Endothelial cell of hepatic sinusoid (primary cell): ENCODE measurements at regions not wholly inside any gene's neighbourhood (a gene's known extent, or its start where the extent isn't known, plus 50 kb on each side); places are given as distances from the start of the nearest gene placed in this dataset.

Experiments used
- in situ Hi-C: cut with HindIII; loops from 2 replicates; pipeline ENCODE4 v1.10.0; 2017; ENCODE audit warnings: low sequenced_read_pairs

- in situ Hi-C loops: no loop called here
Observed at GRCh38 chr5:58208674-58209073, 251.2 kb downstream of the PLK2 start.

DNA sequence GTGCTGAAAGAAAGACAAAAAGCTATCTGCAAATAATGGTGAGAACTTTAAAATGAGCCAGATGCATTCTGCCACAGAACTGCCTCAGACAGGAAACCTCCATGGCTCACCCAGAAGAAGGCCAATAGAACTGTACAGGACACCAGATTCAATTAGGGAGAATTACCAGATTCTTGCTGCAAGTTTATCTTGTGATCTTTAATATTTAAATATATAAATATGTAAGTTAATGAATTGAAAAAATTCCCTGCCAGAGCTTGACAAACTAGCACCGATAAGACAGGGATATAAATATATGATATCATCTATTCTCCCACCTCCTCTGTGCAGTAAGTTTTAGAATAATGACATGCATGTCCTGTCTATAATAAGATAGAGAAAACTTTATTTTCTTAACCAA is 252.8 kb downstream of the PLK2 start:
- in situ Hi-C loops: no loop called here

- in situ Hi-C loops: no loop called here
Observed at GRCh38 chr5:58204966-58205365, 254.9 kb downstream of the PLK2 start.

GRCh38 chr5:58202941-58203444 is 256.9 kb downstream of the PLK2 start:
- in situ Hi-C loops: no loop called here

GRCh38 chr5:58201922-58202648 is 257.8 kb downstream of the PLK2 start:
- in situ Hi-C loops: no loop called here

GRCh38 chr5:58200451-58200850 is 259.4 kb downstream of the PLK2 start:
- in situ Hi-C loops: no loop called here

DNA sequence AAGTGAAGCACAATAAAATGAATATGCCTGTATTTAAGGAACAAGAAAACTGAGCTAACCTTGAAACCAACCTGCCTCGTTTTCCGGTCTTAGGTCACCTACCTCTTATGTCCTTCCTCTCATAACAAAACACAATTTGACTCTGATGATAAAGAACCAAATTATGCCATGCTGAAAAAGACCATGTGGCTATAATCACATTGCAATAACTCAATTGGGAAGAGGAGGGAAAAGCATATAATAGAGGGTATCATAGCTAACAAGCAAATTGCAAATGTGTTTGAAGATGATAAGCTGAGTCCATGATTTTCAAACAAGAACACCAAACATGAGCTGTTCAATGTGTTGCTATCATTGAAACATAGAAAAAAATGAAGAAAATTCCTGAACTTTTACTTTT is 260.8 kb downstream of the PLK2 start:
- in situ Hi-C loops: no loop called here

GRCh38 chr5:58198330-58198729 is 261.6 kb downstream of the PLK2 start:
- in situ Hi-C loops: no loop called here

DNA sequence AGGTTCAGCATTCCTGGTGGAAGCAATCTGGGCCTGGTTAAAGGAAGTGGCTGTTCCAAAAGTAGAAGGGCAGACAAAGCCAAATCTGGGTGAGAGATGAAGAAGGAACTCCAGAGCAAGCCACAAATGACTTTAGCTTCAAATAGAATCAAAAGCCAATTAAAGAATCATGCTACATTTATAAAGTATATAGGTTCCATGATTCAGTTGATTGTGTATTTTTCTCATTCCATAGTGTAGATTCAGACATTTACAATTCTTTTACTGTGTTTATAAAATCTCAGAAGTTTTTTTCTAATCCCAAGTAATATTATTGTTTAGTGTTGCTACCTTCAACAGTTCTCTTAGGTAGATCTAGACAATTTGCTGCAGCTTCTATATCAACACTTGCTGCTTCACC is 262.0 kb downstream of the PLK2 start:
- in situ Hi-C loops: no loop called here

- in situ Hi-C loops: no loop called here
Observed at GRCh38 chr5:58191443-58191842, 268.4 kb downstream of the PLK2 start.

DNA sequence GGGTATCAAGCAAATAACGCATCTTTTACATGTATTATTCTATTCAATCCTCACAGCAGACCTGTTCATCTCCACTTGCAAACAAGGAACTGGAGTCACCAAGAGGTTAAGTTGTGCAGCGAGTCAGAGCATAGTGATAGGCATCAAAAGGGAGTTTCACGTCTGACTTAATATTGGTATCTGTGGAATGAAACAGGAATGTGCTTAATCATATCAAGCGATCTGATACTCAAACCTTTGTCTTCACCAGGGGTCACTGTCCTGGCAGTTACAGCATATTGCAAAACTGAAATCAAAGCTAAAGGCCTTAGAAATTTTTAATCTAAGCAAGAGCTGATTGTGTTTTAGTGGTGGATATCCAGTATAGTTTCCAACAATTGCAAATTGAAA is 271.6 kb downstream of the PLK2 start:
- in situ Hi-C loops: no loop called here

GRCh38 chr5:58187432-58188261 is 272.2 kb downstream of the PLK2 start:
- in situ Hi-C loops: no loop called here

DNA sequence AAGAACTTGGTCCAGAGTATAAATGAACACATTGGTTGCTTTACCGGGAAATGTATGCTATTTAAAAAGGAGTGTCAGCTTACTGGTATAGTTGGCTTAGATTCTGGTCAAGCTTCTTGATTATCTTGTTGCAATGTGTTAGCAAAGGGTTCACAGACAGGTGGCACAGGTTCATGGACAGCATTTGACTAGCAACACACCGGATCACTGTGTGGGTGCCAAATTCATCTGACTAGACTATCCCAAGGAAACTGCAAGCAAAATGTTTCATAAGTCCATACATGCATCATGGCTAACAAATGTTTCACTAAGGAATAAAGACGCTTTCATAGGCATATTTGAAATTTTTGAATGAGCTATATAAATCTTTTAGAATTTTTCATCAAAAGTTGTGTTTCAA is 274.1 kb downstream of the PLK2 start:
- in situ Hi-C loops: no loop called here

- in situ Hi-C loops: no loop called here
Observed at GRCh38 chr5:58185397-58185796, 274.5 kb downstream of the PLK2 start.

DNA sequence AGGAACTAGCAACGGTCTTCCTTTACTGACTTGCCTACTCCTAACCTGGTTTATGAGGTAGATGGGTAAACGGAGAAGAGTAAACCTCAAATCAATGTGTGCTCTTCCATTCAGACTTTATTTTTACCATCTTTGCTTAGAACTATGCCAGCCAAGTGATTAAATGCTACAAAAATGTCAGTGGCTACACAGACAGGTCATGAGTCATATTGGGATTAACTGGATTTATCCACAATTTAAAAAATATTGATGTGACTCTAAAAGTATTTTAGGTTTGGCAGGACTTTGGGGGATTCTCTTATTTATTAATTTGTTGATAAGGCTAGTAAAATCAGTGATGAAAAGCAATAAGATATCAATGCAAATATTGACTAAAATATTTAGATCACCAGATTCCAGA is 275.0 kb downstream of the PLK2 start:
- in situ Hi-C loops: no loop called here

- in situ Hi-C loops: no loop called here
Observed at GRCh38 chr5:58183786-58184085, 276.1 kb downstream of the PLK2 start.

GRCh38 chr5:58183078-58183785 is 276.7 kb downstream of the PLK2 start:
- in situ Hi-C loops: no loop called here

DNA sequence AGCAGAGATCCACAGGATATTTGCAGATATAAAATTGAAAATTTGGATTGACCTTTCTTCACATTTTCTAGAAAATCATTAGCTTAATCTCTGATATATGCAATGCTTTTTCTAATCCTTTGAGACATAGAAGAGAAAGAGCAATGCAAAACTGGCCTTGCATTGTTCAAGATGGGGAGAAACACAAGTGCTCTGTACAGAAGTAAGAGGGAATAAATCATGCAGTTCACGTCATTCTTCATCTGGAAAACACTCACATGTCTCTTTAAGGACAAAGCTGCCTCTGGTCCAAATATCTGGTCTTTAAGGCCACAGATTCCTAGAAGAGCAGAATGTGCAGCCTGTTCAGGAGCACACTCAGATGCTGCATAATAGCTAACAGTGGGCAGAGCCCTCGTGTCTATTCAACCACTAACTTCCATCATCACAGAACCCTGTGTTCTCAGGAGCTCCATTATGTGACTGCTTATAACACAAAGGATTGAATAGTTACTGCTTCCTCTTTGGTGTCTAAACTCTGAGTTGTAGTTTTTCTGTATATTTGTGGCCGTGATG is 277.5 kb downstream of the PLK2 start:
- in situ Hi-C loops: no loop called here

DNA sequence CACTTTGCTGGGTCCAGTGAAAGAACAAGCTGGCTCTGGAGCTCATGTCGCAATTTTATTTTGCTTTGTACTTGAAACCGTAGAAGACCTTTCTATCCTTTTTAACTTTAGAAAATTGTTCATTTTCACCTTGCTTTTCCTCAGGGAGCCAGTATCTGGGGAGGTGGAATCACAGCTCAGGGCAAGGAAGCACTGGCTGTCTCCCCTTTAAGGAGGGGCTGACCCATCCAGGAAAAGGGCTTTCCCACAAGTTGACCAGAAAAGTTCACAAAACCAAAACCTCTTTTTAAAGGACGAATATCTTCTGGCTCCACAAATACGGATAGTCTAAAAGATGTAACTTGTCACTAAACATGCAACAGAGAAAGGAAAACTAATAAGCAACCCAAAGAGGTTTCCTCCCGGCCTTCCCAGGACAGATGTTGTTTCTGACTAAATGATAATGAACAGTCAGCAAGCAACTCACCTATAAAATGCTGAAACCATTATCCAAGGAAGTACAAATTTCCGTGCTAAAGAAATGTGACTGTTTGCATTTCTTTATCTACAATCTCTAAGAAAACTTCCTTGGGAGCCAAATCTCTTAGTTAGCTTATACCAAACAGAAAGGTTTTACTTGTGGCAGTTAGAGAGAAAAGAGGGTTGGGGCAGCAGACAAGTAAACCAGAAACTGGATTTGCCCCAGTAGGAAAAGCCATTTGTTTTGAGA is 278.2 kb downstream of the PLK2 start:
- in situ Hi-C loops: no loop called here

DNA sequence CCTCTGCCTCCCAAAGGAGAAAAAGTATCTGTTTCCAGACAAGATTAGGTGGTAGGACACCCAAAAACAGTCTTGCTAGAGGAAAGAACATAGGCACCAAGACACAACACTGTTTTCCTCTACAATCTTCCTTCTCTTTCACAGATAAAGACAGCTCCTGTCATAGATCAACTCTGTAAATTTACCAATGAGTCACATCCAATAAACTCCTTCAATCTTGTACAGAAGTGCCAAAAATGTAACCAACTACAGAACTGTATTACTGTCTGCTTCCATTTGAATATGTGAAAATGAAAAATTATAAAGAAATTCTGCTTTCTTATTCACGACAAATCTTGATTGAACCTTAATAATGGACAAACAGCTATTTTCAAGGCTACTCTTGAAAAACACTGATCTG is 286.9 kb downstream of the PLK2 start:
- in situ Hi-C loops: no loop called here

GRCh38 chr5:58165152-58165551 is 294.7 kb downstream of the PLK2 start:
- in situ Hi-C loops: no loop called here
